BLaER1 treated with 17β-estradiol and CSF1 and Interleukin-3, amounts not matched to agents 10 nM and 100 nM (cell line): ENCODE measurements at regions not wholly inside any gene's neighbourhood (a gene's known extent, or its start where the extent isn't known, plus 50 kb on each side); places are given as distances from the start of the nearest gene placed in this dataset.

Experiments used
- H3K27ac ChIP-seq, 11 experiments: shearing (Covaris generic); formaldehyde crosslinking; 2 replicates each; pipeline ENCODE4 v1.8.1; 2022
- H3K27me3 ChIP-seq, 11 experiments: shearing (Covaris generic); formaldehyde crosslinking; 2 replicates each; pipeline ENCODE4 v1.8.1; 2022
- H3K36me3 ChIP-seq, 11 experiments: shearing (Covaris generic); formaldehyde crosslinking; 2 replicates each; pipeline ENCODE4 v1.8.1; 2022
- H3K4me1 ChIP-seq, 10 experiments: shearing (Covaris generic); formaldehyde crosslinking; 2 replicates each; pipeline ENCODE4 v1.8.1; 2022
- H3K4me2 ChIP-seq, 11 experiments: shearing (Covaris generic); formaldehyde crosslinking; 2 replicates each; pipeline ENCODE4 v1.8.1; 2022
- H3K4me3 ChIP-seq, 10 experiments: shearing (Covaris generic); formaldehyde crosslinking; 2 replicates each; pipeline ENCODE4 v1.8.1; 2022
- H3K9ac ChIP-seq, 11 experiments: shearing (Covaris generic); formaldehyde crosslinking; 2 replicates each; pipeline ENCODE4 v1.8.1; 2022
- H3K9me3 ChIP-seq, 11 experiments: shearing (Covaris generic); formaldehyde crosslinking; replicated peaks in 1 of 11; 2 replicates each; pipeline ENCODE4 v1.8.1; 2022
- H4K20me1 ChIP-seq, 11 experiments: shearing (Covaris generic); formaldehyde crosslinking; 2 replicates each; pipeline ENCODE4 v1.8.1; 2022
- Cebpa-rat ChIP-seq, 11 experiments: shearing (Covaris generic); IDR thresholded peaks; 2 replicates each; pipeline ENCODE4 v1.8.1; 2022

DNA sequence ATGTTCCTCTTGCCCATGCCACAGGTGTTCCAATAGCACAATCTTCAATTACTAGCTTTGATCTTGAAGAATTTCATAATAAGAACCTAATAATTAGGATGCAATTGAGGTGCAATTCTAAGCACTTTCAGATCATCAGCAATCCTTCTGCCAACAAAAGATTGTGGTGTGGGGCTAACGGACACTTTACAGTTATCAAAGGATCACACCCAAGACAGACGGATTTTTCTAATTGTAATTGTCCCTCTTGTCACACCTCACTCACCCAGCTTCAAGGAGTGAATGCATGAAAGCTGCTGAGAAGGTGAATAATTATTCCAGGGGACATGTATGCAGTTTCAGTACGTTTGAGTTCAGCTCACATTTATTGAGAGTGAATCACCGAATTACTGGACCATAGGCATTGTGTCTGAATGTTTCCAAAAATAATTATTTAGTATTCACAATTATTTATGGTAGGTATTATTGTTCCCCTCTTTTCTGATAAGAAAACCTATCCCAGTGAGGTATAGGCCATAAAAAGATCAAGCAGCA lies 438.5 kb upstream of the TRIB2 start:
- Histone ChIP-seq H3K9me3 (peaks cover 5 to 23% (median 17%) of the 10 kb centered on the region in 11 experiments; a peak in 18 of 22 replicates), H3K36me3 (no peaks in the 10 kb centered on the region), H3K9ac (no peak overlapping the region), H4K20me1 (no peaks in the 10 kb centered on the region), H3K4me2 (no peak overlapping the region), H3K4me3 (no peak overlapping the region), H3K27me3 (no peaks in the 10 kb centered on the region), H3K4me1 (peaks cover 0 to 9% (median 7%) of the 10 kb centered on the region in 10 experiments; a peak in 10 of 20 replicates), H3K27ac (no peak overlapping the region)
- TF ChIP-seq Cebpa-rat (IDR thresholded peaks at IDR 0.05): no peak

DNA sequence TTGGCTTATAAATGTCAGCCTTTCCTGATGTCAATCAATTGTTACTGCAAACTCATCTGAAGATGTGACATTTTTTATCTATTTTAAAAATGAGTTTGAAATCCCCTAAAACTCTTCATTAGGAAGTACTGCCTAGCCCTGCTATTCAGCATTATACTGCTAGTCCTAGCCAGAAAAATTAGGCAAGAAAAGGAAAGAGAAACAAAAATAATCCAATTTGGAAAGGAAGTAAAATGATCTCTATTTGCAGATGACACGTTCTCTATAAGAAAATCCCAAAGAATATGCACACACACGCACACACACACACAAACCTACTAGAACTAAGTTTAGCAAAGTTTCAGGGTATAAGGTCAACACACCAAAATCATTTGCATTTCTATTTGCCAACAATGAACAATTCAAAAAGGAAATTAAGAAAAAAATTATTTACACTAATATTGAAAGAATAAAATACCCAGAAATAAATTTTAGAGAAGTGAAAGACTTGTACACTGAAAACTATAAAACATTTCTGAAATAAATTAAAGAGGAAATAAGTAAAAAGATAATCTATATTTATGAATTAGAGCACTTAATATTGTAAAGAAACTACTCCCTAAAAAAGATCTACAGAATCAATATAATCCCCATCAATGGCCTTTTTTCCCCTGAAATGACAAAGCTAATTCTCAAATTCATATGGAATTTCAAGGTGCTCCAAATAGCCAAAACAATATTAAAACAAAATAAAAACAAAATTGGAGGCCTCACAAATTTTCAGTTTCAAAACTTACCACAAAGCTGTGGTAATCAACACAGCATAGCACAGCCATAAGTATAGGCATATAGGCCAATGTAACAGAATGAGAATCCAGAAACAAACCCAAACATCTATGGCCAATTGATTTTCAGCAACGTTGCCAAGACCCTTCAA lies 433.7 kb upstream of the TRIB2 start:
- peaks cover 0 to 17% (median 8%) of the 10 kb centered on the region in 11 experiments; a peak in 10 of 22 replicates for H3K9me3 ChIP-seq
- H3K27ac ChIP-seq: no peak overlapping the region
- no peaks in the 10 kb centered on the region for H3K36me3 ChIP-seq
- TF ChIP-seq Cebpa-rat (IDR thresholded peaks at IDR 0.05): no peak
- no peak overlapping the region for H3K4me2 ChIP-seq
- H3K9ac ChIP-seq: no peak overlapping the region
- H4K20me1 ChIP-seq: no peaks in the 10 kb centered on the region
- H3K4me3 ChIP-seq: no peak overlapping the region
- peaks cover 0 to 4% (median 0%) of the 10 kb centered on the region in 10 experiments; a peak in 4 of 20 replicates for H3K4me1 ChIP-seq
- H3K27me3 ChIP-seq: no peaks in the 10 kb centered on the region

DNA sequence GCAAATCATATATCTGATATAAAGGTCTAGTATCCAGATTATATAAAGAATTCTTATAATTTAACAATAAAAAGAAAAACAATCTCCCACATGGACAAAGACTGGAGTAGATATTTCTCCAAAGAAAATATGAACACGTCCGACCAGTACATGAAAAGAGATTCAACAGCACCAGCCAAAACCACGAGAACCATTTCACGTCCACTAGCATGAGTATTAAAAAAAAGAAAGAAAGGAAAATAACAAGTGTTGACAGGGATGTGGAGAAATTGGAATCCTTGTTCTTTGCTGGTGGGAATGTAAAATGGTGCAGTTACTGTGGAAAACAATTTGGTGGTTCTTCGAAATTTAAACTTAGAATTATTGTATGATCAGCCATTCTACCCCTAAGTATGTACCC lies 432.7 kb upstream of the TRIB2 start:
- no peak overlapping the region for H3K4me2 ChIP-seq

DNA sequence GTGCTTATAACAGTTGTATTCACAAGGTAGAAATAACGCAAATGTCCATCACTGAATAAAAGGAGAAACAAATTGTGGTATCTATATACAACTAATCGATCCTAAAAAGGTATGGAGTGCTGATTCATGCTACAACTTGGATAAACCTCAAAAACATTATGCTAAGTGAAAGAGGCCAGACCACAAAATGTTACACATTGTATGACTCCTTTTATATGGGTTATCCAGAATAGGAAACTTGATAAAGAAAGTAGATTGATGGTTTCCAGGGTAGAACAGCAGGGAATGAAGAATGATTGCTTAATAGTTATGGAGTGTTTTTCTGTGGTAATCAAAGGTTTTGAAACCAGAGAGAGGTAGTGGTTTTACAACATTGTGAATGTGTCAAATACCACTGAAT lies 432.2 kb upstream of the TRIB2 start:
- no peak; a peak in 1 of 22 replicates for TF ChIP-seq Cebpa-rat (IDR thresholded peaks at IDR 0.05)
- no peak overlapping the region for H3K4me2 ChIP-seq
- no peaks in the 10 kb centered on the region for H3K27me3 ChIP-seq
- H3K27ac ChIP-seq: no peak overlapping the region
- H3K36me3 ChIP-seq: no peaks in the 10 kb centered on the region
- H3K9me3 ChIP-seq: peaks cover 0 to 10% (median 4%) of the 10 kb centered on the region in 11 experiments; a peak in 7 of 22 replicates
- no peaks in the 10 kb centered on the region for H4K20me1 ChIP-seq
- H3K4me1 ChIP-seq: peaks cover 0 to 14% (median 8%) of the 10 kb centered on the region in 10 experiments; a peak in 13 of 20 replicates
- no peak overlapping the region for H3K4me3 ChIP-seq
- H3K9ac ChIP-seq: no peak overlapping the region

More for the DNA sequence above, 432.7 kb upstream of the TRIB2 start:
- Histone ChIP-seq H3K36me3 (no peaks in the 10 kb centered on the region), H4K20me1 (no peaks in the 10 kb centered on the region), H3K27me3 (no peaks in the 10 kb centered on the region), H3K4me1 (peaks cover 0 to 11% (median 6%) of the 10 kb centered on the region in 10 experiments; a peak in 13 of 20 replicates), H3K9me3 (peaks cover 0 to 14% (median 7%) of the 10 kb centered on the region in 11 experiments; a peak in 10 of 22 replicates), H3K9ac (no peak overlapping the region), H3K27ac (no peak overlapping the region), H3K4me3 (no peak overlapping the region)
- TF ChIP-seq Cebpa-rat (IDR thresholded peaks at IDR 0.05): no peak

DNA sequence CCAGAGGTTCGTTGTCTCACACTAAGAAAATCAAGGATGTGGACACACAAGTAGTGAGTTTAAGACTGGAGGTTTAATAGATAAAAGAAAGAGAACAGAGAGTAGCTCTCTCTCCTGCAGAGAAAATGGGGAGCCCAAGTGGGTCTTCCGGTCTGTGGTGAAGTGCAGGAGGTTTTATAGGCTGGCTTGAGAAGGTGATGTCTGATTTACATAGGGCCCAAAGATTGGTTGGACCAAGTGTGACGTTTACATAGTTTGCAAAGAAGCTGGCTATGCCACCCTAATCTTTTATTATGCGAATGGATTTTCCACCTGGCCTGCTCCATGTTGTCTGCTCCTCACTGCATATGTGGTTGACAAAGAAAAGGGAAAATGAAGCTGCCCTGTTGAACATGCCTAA lies 430.4 kb upstream of the TRIB2 start:
- no peak overlapping the region for H3K27ac ChIP-seq
- H3K4me3 ChIP-seq: no peak overlapping the region
- H3K9ac ChIP-seq: no peak overlapping the region
- no peaks in the 10 kb centered on the region for H3K27me3 ChIP-seq
- H3K4me2 ChIP-seq: no peak overlapping the region
- H4K20me1 ChIP-seq: no peaks in the 10 kb centered on the region
- peaks cover 0 to 4% (median 0%) of the 10 kb centered on the region in 11 experiments; a peak in 2 of 22 replicates for H3K9me3 ChIP-seq
- no peak for TF ChIP-seq Cebpa-rat (IDR thresholded peaks at IDR 0.05)
- H3K36me3 ChIP-seq: no peaks in the 10 kb centered on the region
- peaks cover 0 to 14% (median 8%) of the 10 kb centered on the region in 10 experiments; a peak in 13 of 20 replicates for H3K4me1 ChIP-seq

DNA sequence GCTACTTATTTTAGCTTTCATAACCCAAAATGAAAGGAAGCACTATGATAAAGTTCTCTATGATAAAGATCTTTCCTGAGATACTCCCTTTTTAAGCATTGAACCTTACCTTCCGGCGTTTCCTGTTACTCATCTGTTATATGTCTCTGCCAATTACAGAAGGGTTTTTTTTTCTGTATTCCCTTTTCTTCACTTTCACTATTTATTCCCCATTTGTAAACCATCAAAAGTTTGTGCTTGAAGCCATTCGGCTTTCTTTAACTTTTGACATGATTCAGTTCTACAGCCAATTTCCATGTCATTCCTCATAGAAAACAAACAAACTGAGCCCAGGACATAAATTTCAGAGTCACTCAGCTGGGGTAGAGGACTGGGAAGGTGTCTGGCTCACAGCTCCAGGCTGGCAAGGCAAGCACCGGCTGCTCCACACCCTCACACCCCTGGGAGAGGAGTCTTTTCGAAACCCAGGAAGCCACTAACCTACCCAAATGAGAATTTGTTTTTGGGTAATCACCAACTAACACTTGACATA lies 429.4 kb upstream of the TRIB2 start:
- Histone ChIP-seq H3K4me3 (no peak overlapping the region), H3K9me3 (peaks cover 0 to 10% (median 4%) of the 10 kb centered on the region in 11 experiments; a peak in 5 of 22 replicates), H3K27ac (no peak overlapping the region), H3K27me3 (no peaks in the 10 kb centered on the region), H3K9ac (no peak overlapping the region), H3K36me3 (no peaks in the 10 kb centered on the region), H3K4me1 (peaks cover 0 to 14% (median 8%) of the 10 kb centered on the region in 10 experiments; a peak in 13 of 20 replicates), H4K20me1 (no peaks in the 10 kb centered on the region), H3K4me2 (peak overlapping the region in 1 of 11 experiments; percentile 32; a peak in 2 of 22 replicates)
- no peak for TF ChIP-seq Cebpa-rat (IDR thresholded peaks at IDR 0.05)

DNA sequence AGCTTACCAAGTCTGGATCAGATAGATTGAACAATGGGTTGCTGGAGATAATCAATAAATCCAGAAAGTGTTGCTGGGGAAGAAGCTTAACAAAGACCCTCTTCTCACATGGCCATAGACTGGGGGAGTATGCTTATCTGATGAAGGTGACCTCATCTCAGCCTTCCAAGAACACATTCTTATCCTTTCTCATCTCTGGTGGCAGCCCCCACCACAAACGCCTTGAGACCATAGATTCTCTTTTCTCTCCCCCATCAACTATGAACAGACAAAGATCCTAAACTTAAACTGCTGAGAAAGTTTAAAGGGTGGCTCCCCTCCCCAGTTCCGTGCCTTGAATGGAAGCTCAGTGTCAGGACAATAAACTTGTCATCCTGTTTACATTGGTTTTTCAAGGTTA lies 428.7 kb upstream of the TRIB2 start:
- Histone ChIP-seq H3K27ac (no peak overlapping the region), H3K4me3 (no peak overlapping the region), H3K9ac (no peak overlapping the region), H3K4me2 (peak overlapping the region in 2 of 11 experiments; percentile 50 to 55; a peak in 2 of 22 replicates), H3K36me3 (no peaks in the 10 kb centered on the region), H3K4me1 (peaks cover 0 to 14% (median 8%) of the 10 kb centered on the region in 10 experiments; a peak in 13 of 20 replicates), H3K27me3 (no peaks in the 10 kb centered on the region), H3K9me3 (peaks cover 0 to 12% (median 4%) of the 10 kb centered on the region in 11 experiments; a peak in 5 of 22 replicates), H4K20me1 (no peaks in the 10 kb centered on the region)
- TF ChIP-seq Cebpa-rat (IDR thresholded peaks at IDR 0.05): no peak

DNA sequence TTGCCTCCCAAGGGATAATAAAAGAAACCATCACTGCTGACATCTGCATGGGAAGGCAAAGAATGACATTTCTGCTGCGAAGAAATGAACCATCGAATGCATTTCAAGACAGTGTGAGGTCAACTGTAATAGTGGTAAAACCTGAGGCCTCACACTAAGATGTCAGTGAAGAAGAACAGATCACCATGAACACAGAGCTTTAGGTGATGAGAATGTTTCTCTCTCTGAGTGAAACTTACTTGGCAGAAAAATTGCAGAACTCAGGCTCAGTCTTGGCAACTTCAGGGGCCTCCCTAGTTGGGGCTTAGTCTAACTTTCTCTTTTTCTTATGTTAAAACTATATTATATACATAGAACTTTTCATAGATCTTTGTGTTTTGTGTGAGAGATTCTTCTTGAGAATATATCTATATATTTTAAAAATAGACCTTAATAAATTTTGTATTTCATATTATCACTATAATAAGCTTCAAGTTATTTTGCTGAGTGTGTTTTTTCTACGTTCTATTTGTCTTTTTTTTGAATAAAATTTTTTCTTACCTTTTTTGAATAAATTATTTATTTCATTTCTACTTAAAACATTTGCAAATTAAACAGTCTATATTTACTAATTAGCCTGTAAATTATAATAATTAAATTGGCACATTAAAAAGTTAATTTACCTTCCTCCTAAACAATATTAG lies 427.5 kb upstream of the TRIB2 start:
- no peak for TF ChIP-seq Cebpa-rat (IDR thresholded peaks at IDR 0.05)
- no peak overlapping the region for H3K27ac ChIP-seq
- H4K20me1 ChIP-seq: no peaks in the 10 kb centered on the region
- no peaks in the 10 kb centered on the region for H3K27me3 ChIP-seq
- H3K9ac ChIP-seq: no peak overlapping the region
- no peaks in the 10 kb centered on the region for H3K36me3 ChIP-seq
- peaks cover 0 to 23% (median 7%) of the 10 kb centered on the region in 11 experiments; a peak in 8 of 22 replicates for H3K9me3 ChIP-seq
- H3K4me1 ChIP-seq: peaks cover 0 to 14% (median 8%) of the 10 kb centered on the region in 10 experiments; a peak in 13 of 20 replicates
- peak overlapping the region in 8 of 11 experiments; percentile 2 to 55 (median 46); a peak in 14 of 22 replicates for H3K4me2 ChIP-seq
- no peak overlapping the region for H3K4me3 ChIP-seq
